Uterus (tissue), 2 donors: ENCODE measurements at regions not wholly inside any gene's neighbourhood (a gene's known extent, or its start where the extent isn't known, plus 50 kb on each side); places are given as distances from the start of the nearest gene placed in this dataset.

Source experiments
- CTCF ChIP-seq, 4 experiments: fragments of 200-600 bp in 2 of 4; fragments of 450-650 bp in 2 of 4; sonication (generic) in 2 of 4; IDR thresholded peaks; one replicate each; pipeline ENCODE4 v1.5.1; 2016 to 2019; ENCODE audit warnings: antibody characterized with exemption in 4 of 4, mild to moderate bottlenecking in 2 of 4, moderate library complexity in 1 of 4
- POLR2A ChIP-seq, 2 donors: fragments of 450-650 bp; IDR thresholded peaks; one replicate each; pipeline ENCODE4 v1.6.1; 2016; ENCODE audit warnings: antibody characterized with exemption in 2 of 2, mild to moderate bottlenecking in 1 of 2, moderate library complexity in 1 of 2

- TF ChIP-seq CTCF (IDR thresholded peaks at IDR 0.05), result no peak
- TF ChIP-seq POLR2A (IDR thresholded peaks at IDR 0.05), result no peak
These were observed 298.0 kb upstream of the FAT1 start for GRCh38 chr4:187021436-187022205.
